GM12874 (cell line): ENCODE measurements at regions not wholly inside any gene's neighbourhood (a gene's known extent, or its start where the extent isn't known, plus 50 kb on each side); places are given as distances from the start of the nearest gene placed in this dataset.

Source experiments
- CTCF ChIP-seq: IDR thresholded peaks from 2 replicates; pipeline ENCODE4 v1.5.1; 2011; ENCODE audit warnings: low read depth, mild to moderate bottlenecking, control low read depth, low read length, moderate library complexity; ENCODE audit not compliant: insufficient read depth

GRCh38 chr5:135203593-135204036 is 169.6 kb upstream of the PITX1 start:
- TF ChIP-seq CTCF = peak; percentile 40; the same call in 1 of the 2 replicates

GRCh38 chr5:135203019-135203418 is 169.0 kb upstream of the PITX1 start:
- TF ChIP-seq CTCF = no peak

GRCh38 chr5:135199919-135200318 is 165.9 kb upstream of the PITX1 start:
- no peak for TF ChIP-seq CTCF

- TF ChIP-seq CTCF = no peak
These were observed 162.5 kb upstream of the PITX1 start for GRCh38 chr5:135196483-135196882.

- TF ChIP-seq CTCF = no peak
These were observed 161.2 kb upstream of the PITX1 start for GRCh38 chr5:135195270-135195608.

GRCh38 chr5:135194573-135195269 is 160.7 kb upstream of the PITX1 start:
- TF ChIP-seq CTCF = no peak

GRCh38 chr5:135194126-135194488 is 160.1 kb upstream of the PITX1 start:
- no peak for TF ChIP-seq CTCF
